GM23248 (cell line): ENCODE measurements at regions not wholly inside any gene's neighbourhood (a gene's known extent, or its start where the extent isn't known, plus 50 kb on each side); places are given as distances from the start of the nearest gene placed in this dataset.

Experiments used
- DNase-seq: peaks from one replicate; pipeline ENCODE4 v3.0.0-alpha.2; 2015
- H2AFZ ChIP-seq: fragments of 200-600 bp; sonication (generic); 2 replicates; pipeline ENCODE4 v1.6.1; 2016; ENCODE audit warnings: antibody characterized with exemption
- H3F3A ChIP-seq: fragments of 200-600 bp; sonication (generic); 2 replicates; pipeline ENCODE4 v1.6.1; 2016; ENCODE audit warnings: mild to moderate bottlenecking, antibody characterized with exemption, mixed run types; ENCODE audit not compliant: insufficient read depth
- H3K27ac ChIP-seq: fragments of 200-600 bp; sonication (generic); 2 replicates; pipeline ENCODE4 v1.5.1; 2016; ENCODE audit warnings: mild to moderate bottlenecking
- H3K27me3 ChIP-seq: fragments of 200-600 bp; sonication (generic); replicated peaks from 2 replicates; pipeline ENCODE4 v1.6.1; 2016; ENCODE audit warnings: mild to moderate bottlenecking; ENCODE audit not compliant: insufficient read depth
- H3K36me3 ChIP-seq: fragments of 200-600 bp; sonication (generic); 2 replicates; pipeline ENCODE4 v1.6.1; 2016; ENCODE audit warnings: low read depth, mild to moderate bottlenecking
- H3K4me1 ChIP-seq: fragments of 200-600 bp; sonication (generic); 2 replicates; pipeline ENCODE4 v1.6.1; 2016; ENCODE audit warnings: mild to moderate bottlenecking; ENCODE audit not compliant: insufficient read depth
- H3K4me2 ChIP-seq: fragments of 200-600 bp; sonication (generic); one replicate; pipeline ENCODE4 v1.6.1; 2016; ENCODE audit warnings: mild to moderate bottlenecking; ENCODE audit not compliant: unreplicated experiment
- H3K4me3 ChIP-seq: fragments of 200-600 bp; sonication (generic); 2 replicates; pipeline ENCODE4 v1.5.1; 2016; ENCODE audit warnings: mild to moderate bottlenecking
- H3K79me2 ChIP-seq: fragments of 200-600 bp; sonication (generic); 2 replicates; pipeline ENCODE4 v1.6.1; 2016; ENCODE audit warnings: mild to moderate bottlenecking; ENCODE audit not compliant: insufficient read depth
- H3K9ac ChIP-seq: fragments of 200-600 bp; sonication (generic); 2 replicates; pipeline ENCODE4 v1.6.1; 2016; ENCODE audit warnings: mild to moderate bottlenecking
- H3K9me2 ChIP-seq: fragments of 200-600 bp; sonication (generic); 2 replicates; pipeline ENCODE4 v1.6.1; 2016; ENCODE audit warnings: mixed run types, mild to moderate bottlenecking, moderate library complexity; ENCODE audit not compliant: insufficient read depth
- H3K9me3 ChIP-seq: fragments of 200-600 bp; sonication (generic); one replicate; pipeline ENCODE4 v1.6.1; 2017; ENCODE audit warnings: low read depth
- H4K20me1 ChIP-seq: fragments of 200-600 bp; sonication (generic); 2 replicates; pipeline ENCODE4 v1.6.0; 2016; ENCODE audit not compliant: insufficient read depth
- EZH2 ChIP-seq: fragments of 200-600 bp; sonication (generic); IDR thresholded peaks from 2 replicates; pipeline ENCODE4 v1.6.1; 2018; ENCODE audit warnings: antibody characterized with exemption, mild to moderate bottlenecking; ENCODE audit not compliant: insufficient read depth, poor library complexity, severe bottlenecking
- EZH2phosphoT487 ChIP-seq: fragments of 200-600 bp; sonication (generic); IDR thresholded peaks from 2 replicates; pipeline ENCODE4 v1.6.1; 2018; ENCODE audit warnings: antibody characterized with exemption, moderate library complexity, mild to moderate bottlenecking, low read depth; ENCODE audit not compliant: insufficient read depth
- WGBS, 2 experiments: methylation state at CpG; one replicate each; pipeline ENCODE4 v1.1.6; 2015 to 2017; ENCODE audit warnings: low lambda C conversion rate in 2 of 2, low coverage in 1 of 2; ENCODE audit errors: missing lambda C conversion rate in 2 of 2; 5-methylcytosine and 5-hydroxymethylcytosine counted together
- in situ Hi-C: fragments of 300-500 bp; cut with MboI; formaldehyde crosslinking; loops from 2 replicates; pipeline ENCODE4 v1.15.0; 2020

- H3K36me3 ChIP-seq, result no peaks in the 10 kb centered on the region
- H3K9me3 ChIP-seq, result no peaks in the 10 kb centered on the region
- no peaks in the 10 kb centered on the region for H3K9me2 ChIP-seq
- H4K20me1 ChIP-seq, result no peaks in the 10 kb centered on the region
- no peak for DNase-seq
- H3K4me3 ChIP-seq, result no peak overlapping the region
- in situ Hi-C loops, result no loop called here
- no peak for TF ChIP-seq EZH2phosphoT487
- no peak overlapping the region for H2AFZ ChIP-seq
- no peak overlapping the region for H3K27ac ChIP-seq
- H3K27me3 ChIP-seq, result no peaks in the 10 kb centered on the region
- H3K79me2 ChIP-seq, result no peaks in the 10 kb centered on the region
- no peak overlapping the region for H3K9ac ChIP-seq
- WGBS, 2 experiments, result 89 to 92% methylated on average over 2 of the region's 2 CpGs
- peaks cover 11% of the 10 kb centered on the region for H3K4me1 ChIP-seq
- H3F3A ChIP-seq, result no peaks in the 10 kb centered on the region
- H3K4me2 ChIP-seq, result no peak overlapping the region
Measured at GRCh38 chr17:72182371-72182873, 61.6 kb downstream of the SOX9 start.

- no peaks in the 10 kb centered on the region for H3K79me2 ChIP-seq
- H3F3A ChIP-seq, result no peaks in the 10 kb centered on the region
- H3K9me2 ChIP-seq, result no peaks in the 10 kb centered on the region
- H3K4me1 ChIP-seq, result peaks cover 11% of the 10 kb centered on the region
- no peak for DNase-seq
- no peak overlapping the region for H3K4me3 ChIP-seq
- H3K9ac ChIP-seq, result no peak overlapping the region
- WGBS, 2 experiments, result 83 to 84% methylated on average over 4 of the region's 4 CpGs
- H3K9me3 ChIP-seq, result no peaks in the 10 kb centered on the region
- TF ChIP-seq EZH2 (no peak), EZH2phosphoT487 (no peak)
- H3K36me3 ChIP-seq, result no peaks in the 10 kb centered on the region
- no peak overlapping the region for H2AFZ ChIP-seq
- no peak overlapping the region for H3K4me2 ChIP-seq
- no peaks in the 10 kb centered on the region for H3K27me3 ChIP-seq
- in situ Hi-C loops, result no loop called here
- H3K27ac ChIP-seq, result no peak overlapping the region
- no peaks in the 10 kb centered on the region for H4K20me1 ChIP-seq
Measured at GRCh38 chr17:72183194-72183685, 62.4 kb downstream of the SOX9 start.

- Histone ChIP-seq H3K9ac (no peak overlapping the region), H3K9me3 (no peaks in the 10 kb centered on the region), H3K9me2 (no peaks in the 10 kb centered on the region), H3F3A (no peaks in the 10 kb centered on the region), H4K20me1 (no peaks in the 10 kb centered on the region), H2AFZ (peak overlapping the region; percentile 38), H3K27me3 (no peaks in the 10 kb centered on the region), H3K27ac (no peak overlapping the region), H3K4me3 (no peak overlapping the region), H3K36me3 (no peaks in the 10 kb centered on the region), H3K4me2 (no peak overlapping the region), H3K4me1 (peaks cover 13% of the 10 kb centered on the region), H3K79me2 (no peaks in the 10 kb centered on the region)
- TF ChIP-seq EZH2phosphoT487 (no peak), EZH2 (no peak)
- peak; percentile 64 for DNase-seq
- in situ Hi-C loops, result no loop called here
- WGBS, 2 experiments, result 57 to 58% methylated on average over 6 of the region's 6 CpGs
Measured at GRCh38 chr17:72184805-72185204, 64.0 kb downstream of the SOX9 start.

GRCh38 chr17:72185564-72185963, 64.7 kb downstream of the SOX9 start:
- in situ Hi-C loops, result no loop called here
- Histone ChIP-seq H3K4me2 (no peak overlapping the region), H3K9ac (no peak overlapping the region), H3K9me2 (no peaks in the 10 kb centered on the region), H3K27ac (no peak overlapping the region), H3K9me3 (no peaks in the 10 kb centered on the region), H4K20me1 (no peaks in the 10 kb centered on the region), H2AFZ (peak overlapping the region; percentile 38), H3K36me3 (no peaks in the 10 kb centered on the region), H3K27me3 (no peaks in the 10 kb centered on the region), H3F3A (no peaks in the 10 kb centered on the region), H3K4me3 (no peak overlapping the region), H3K79me2 (no peaks in the 10 kb centered on the region), H3K4me1 (peaks cover 14% of the 10 kb centered on the region)
- TF ChIP-seq EZH2phosphoT487 (no peak), EZH2 (no peak)
- WGBS, 2 experiments, result 4 to 7% methylated on average over 8 of the region's 8 CpGs
- peak; percentile 32 for DNase-seq

- no peak overlapping the region for H3K9ac ChIP-seq
- H3K4me2 ChIP-seq, result no peak overlapping the region
- no peak overlapping the region for H3K27ac ChIP-seq
- in situ Hi-C loops, result no loop called here
- WGBS, 2 experiments, result 83 to 87% methylated on average over 8 of the region's 8 CpGs
- no peaks in the 10 kb centered on the region for H3K27me3 ChIP-seq
- H3K4me1 ChIP-seq, result peaks cover 21% of the 10 kb centered on the region
- TF ChIP-seq EZH2phosphoT487 (no peak), EZH2 (no peak)
- no peaks in the 10 kb centered on the region for H3K36me3 ChIP-seq
- H3K9me2 ChIP-seq, result no peaks in the 10 kb centered on the region
- H2AFZ ChIP-seq, result no peak overlapping the region
- H4K20me1 ChIP-seq, result no peaks in the 10 kb centered on the region
- DNase-seq, result no peak
- H3K79me2 ChIP-seq, result no peaks in the 10 kb centered on the region
- H3K4me3 ChIP-seq, result no peak overlapping the region
- no peaks in the 10 kb centered on the region for H3K9me3 ChIP-seq
- peaks cover 9% of the 10 kb centered on the region for H3F3A ChIP-seq
Measured at GRCh38 chr17:72187556-72187955, 66.7 kb downstream of the SOX9 start.
